Skin of body (tissue), 1 donor: ENCODE measurements at regions not wholly inside any gene's neighbourhood (a gene's known extent, or its start where the extent isn't known, plus 50 kb on each side); places are given as distances from the start of the nearest gene placed in this dataset.

Experiments
- DNase-seq: peaks from one replicate; lab custom pipeline; 2025; lab: John Stamatoyannopoulos, UW

DNA sequence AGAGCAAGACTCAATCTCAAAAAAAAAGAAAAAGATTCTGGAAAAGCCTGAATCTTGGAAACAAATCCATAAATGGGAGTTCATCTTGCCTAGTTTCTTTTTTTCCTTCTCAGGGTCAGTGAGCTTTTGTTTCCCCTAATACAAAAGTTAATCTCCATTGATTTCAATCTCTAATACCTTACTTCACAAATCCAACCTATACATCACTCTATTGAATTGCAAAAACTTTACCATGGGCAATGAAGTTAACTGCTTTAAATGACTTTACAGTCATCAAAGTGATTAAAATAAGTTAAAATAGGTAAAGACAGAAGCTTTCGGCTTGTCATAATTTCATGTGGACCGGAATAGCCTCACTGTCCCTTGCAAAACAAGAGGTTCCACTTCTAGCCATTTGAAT lies 1012.7 kb upstream of the SEL1L start:
- no peak for DNase-seq

DNA sequence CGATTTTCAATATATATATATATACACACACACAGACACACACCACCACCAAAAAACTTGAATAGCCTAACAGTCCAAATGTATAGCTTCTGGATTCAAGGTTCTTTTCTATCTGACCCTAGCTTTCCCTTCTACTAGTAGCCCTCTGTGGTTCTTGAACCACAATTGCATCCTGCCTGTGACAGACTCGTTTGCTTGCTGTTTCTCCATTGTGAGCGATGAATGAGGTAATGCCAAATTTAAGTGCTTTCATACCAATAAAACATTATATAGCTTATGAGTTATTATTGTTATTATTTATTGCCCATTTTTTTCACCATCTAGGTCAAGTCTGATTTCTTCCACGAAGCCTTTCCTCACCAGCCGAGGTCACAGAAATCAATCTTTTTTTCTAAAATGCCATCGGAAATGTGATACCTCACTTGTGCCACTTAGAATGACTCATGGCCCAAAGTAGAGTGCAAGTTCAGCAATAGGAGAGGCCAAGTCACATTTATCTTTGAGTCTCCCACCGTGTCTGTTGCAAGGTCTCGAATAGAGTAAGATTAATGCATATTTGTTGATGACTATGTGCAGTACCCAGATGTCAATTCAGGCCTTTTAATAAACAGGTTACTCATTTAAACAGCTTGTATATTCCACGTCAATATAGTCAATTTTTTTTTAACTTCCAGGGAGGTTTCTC lies 1015.8 kb upstream of the SEL1L start:
- no peak for DNase-seq

DNA sequence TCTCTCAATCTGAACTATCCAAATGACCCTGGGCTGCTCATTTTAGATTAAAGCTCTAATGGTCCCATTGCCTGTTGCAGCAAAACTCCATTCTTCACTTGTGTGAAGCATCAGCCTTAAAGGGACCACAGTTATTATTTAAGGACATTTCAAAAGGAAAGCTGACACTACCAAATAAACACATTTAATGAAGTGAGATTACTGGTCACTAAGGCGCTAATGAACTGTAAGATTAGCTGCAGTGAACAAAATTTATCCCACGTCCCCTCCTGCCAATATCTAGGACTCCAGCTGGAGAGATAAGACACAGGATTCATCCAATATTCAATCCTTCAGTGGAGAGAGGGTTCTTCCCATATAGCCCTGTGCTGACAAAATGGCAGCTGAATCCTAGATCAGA lies 1029.2 kb upstream of the SEL1L start:
- no peak for DNase-seq

DNA sequence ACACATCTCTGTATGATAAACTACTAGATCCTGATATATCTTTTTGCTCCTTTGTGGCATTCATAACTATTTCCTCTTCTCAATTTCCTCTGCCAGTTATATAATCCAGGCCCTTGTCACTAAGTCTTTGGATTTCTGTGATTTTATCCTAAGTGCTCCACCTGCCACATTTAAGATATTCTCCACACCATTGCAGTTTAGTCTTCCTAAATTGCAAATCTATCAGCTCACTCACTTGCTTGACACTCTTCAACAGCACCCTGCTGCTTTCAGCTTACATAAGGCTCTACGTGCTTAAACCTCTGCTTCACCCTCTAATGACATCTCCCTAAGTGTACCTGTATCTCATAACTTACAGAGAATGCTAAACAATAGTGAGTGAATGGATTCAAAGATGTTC lies 1032.2 kb upstream of the SEL1L start:
- DNase-seq: no peak

DNA sequence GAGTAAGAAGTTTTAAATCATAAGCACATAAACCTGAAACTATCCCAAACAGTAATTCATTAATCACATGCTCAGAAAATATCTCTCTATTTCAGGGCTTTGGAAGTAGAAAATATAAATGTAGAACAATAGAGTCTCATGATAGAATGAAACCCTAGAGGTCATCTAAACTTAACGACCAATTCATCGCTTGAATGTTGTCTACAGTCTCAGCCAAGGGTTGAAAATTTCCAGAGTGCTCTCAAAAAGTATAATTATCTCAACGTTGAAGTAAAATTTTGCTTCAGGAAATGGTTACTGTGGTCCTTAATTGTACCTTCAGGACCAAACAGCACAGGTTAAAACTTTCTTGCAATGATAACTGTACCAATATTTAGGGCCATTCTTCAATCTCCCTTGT lies 1053.6 kb upstream of the SEL1L start:
- DNase-seq: no peak

DNA sequence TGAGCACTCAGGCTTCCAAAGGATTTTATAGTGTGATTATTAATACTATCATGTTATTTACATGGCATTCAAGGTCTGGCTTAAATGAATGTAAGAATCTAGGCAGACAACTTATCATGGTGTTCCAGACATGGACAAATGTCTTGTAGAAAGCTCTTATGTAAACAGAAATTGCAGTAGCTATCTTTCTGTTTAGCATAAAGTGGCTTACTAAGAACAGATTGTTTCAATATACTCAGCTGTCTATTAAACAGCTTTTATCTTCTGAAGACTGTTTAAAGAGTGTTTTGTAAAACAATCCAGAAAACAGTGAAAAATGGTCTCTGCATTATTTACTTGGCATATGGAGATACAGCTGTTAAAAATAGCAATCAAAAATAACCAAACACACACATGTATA lies 1061.8 kb upstream of the SEL1L start:
- DNase-seq: no peak

DNA sequence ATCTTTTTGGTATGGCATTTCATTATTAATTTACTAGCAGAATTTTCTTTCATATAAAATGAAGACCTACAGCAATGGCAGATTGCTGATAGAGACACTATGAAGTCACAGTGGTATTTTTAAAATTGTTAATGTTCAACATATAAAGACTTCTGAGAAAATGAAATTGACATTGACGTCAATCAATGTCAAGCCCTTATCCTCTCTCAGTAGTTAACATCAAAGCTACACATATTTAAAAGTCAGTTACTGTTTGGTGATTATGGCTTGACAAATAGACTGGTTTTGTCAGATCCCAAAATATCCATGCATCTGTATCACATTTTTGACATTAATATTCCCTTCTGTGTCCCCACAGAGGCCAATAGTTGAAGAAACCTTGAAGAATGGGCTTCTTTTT lies 1069.1 kb upstream of the SEL1L start:
- no peak for DNase-seq

DNA sequence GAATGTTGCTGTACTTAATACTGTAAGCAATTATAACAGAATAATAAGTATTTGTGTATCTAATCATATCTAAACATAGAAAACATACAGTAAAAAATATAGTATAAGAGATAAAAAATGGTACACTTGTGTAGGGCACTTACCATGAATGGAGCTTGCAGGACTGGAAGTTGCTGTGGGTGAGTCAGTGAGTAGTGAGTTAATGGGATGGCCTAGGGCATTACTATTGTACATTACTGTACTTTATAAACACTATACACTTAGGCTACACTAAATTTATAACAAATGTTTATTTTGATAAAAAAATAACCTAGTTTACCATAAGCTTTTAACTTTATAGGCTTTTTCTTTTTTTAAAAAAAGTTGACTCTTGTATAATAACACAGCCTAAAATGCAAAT lies 1071.2 kb upstream of the SEL1L start:
- no peak for DNase-seq

DNA sequence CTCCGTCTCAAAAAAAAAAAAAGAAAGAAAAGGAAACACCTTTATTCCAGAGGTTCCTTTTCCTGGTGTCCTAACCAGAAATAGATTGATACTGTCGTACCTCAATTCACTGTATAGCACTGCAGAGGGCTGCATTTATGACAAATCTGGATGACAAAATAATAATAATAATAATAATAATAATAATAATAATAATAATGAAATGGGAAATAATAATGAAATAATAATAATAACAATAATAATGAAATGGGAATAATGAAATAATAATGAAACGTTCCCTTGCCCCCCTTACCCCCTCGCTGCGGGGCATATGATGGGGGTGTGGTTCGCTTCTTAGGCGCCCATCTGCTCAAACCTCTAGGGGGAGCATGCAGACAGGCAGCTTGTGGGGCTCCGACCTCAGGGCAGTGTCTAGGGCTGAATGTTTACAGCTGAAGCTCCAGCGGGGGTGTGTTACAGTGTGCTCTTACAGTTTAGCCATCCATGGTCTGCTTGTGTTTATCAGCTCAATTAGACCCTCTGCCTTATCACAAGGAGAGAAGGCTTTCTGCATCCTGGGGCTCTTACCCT lies 1088.3 kb upstream of the SEL1L start:
- DNase-seq: no peak

DNA sequence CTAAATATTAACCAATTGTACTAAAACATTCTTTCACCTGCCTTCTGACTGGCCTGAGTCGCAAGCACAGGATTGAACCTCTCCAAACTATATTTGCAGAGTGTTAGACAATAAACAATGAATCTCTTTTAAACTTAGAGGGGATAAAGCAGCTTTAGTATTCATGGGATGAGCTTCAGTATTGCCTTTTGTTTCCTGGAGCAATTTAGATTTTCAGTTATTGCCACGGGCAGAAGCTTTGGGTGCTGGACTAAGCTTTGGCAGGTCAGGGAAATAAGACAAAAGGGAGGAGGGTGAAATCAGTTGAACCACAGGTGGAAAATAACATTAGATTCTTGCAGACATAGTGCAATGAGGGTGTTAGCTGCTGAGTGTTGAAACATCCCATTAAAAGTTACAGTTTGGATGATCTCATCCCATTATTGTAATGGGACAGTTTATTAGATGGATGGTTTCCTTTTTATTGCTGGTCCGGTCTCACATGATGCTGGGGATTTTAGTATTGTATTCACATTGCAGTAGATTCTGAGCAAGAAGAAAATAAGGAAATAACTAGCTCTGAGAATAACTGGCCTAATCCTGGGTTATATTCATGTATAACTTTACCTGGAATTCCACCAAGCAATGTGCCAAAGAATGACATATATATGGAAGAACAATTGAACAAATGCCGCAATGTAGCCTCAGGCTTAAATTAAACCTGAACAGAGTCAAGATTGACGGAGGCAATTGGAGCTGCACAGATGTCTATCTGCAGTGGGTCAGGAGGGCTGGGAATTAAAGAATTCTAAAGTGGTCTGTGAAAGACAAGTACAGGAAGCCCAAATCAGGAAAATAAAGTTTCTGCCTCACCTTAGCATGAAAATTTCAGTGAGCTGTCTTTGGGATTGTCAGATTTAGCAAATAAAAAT lies 1092.8 kb upstream of the SEL1L start:
- no peak for DNase-seq

DNA sequence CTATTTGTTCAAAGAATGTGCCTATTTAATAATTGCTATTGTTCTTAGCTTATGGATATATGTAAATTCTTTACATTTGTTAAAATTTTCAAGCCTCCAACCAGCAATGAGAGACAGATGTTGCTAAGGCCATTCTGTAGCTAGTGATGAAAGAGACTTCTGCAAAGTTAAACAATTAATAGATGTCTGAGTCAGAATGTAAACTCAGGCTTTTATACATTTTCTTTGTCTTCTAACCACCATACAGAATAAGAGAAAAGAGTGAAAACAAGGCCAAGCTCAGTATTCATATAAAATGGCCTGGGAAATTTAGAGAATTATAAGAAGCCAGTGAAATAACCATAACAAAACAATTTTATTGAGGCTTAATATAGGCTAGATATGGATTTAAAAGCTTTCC lies 1102.3 kb upstream of the SEL1L start:
- no peak for DNase-seq

DNA sequence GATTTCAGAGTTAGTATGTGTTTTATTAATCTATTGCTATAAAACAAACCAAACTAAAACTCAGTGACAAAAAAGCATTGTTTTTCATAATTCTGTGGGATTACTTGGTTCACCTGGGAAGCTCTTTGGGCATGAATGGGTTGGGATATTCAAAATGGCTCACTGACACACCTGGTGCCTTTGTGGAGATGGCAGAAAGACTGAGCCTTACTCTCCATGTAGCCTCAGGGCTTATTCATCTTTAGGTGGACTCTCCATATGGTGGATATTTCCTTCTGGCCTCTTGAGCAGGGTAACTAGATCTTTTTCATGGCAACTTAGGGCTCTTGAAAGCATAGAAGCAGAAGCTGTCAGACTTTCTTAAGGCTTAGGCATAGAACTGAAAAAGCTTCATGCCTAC lies 1102.8 kb upstream of the SEL1L start:
- no peak for DNase-seq

DNA sequence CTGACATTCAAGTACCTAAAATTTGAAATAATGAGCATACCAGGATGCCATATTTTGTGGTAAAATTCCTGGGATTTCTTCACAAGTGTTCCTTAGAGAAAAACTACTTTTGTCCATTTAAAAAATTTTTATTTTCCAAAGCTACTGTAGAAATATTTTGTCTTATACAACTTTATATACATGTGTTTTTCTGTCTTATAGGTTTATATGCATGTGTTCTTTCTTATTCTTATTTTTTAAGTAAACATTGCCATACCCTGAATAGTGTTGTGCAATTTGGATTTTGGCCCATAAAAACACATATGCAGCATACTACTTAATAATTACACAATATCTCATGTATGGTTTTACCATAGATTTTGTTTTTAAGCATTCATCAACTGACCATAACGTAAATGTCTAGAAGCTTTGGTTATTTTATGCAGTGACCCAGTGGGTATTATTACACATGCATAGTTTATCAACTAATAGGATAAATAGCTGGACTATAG lies 1107.4 kb upstream of the SEL1L start:
- no peak for DNase-seq

DNA sequence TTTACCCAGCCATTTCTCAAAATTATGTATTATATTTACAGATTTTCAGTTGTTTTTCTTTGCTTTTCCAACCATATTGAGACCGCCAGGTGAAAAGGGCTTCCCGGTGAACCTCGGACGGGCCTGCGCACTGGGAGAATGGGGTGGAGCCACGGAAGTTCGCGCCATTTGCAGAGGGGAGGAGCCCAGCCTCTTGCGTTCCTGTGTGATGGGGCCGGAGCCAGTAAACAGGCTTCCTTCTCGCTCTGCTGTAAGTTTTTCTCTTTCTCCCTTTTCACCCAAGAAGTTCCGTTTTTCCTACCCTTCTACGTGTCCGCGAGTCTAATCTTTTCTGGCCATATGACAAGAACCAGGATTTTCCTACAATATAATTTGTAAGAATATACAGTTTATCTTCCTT lies 1108.8 kb upstream of the SEL1L start:
- no peak for DNase-seq

DNA sequence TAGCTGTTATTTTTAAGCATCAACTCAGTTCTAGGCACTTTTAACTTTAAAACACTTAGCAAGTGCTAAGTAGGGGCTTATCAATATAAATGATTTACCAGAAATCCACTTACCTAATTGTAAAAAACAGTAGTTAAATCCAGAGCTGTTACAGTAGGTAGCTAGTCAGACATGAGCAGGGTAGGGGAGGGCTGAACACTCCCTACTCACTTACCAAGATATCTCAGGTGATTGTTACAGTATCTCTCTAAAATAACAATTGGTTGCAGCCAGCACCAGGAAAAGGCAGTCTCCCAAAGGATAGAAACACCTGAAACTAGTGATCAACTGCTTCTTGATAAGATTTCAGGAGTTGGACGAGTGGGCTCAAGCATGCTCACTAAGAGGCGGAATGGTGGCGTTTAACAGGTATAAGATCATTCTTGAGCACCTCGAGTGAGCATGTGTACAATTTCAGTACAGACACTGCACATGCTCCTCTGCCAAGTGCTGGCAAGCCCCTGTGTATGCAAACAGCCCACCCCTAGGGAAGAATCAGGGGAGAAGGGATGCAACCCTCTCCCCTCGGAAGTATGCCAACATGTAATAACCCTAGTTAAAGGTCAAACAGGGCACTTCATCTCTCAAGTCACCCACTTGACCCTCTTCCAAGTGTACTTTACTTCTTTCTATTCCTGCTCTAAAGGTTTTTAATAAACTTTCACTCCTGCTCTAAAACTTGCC lies 1113.6 kb upstream of the SEL1L start:
- no peak for DNase-seq

DNA sequence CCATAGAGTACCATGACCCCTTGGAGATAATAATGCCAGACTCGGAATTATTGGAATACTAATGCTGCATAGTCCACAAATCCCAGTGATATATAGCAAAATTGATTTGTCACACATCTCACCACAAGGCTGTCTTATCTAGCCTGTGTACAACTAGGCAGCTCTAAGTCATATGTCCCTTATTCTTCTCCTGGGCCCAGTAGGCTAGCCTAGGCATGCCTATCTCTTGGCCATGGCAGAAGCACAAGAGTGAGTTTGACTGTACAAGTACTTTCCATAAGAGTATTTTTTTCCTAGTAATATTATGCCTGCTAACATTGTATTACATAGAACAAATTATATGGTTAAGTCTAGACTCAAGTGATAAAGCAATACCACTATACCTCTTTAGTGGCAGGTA lies 1122.1 kb upstream of the SEL1L start:
- DNase-seq: no peak

DNA sequence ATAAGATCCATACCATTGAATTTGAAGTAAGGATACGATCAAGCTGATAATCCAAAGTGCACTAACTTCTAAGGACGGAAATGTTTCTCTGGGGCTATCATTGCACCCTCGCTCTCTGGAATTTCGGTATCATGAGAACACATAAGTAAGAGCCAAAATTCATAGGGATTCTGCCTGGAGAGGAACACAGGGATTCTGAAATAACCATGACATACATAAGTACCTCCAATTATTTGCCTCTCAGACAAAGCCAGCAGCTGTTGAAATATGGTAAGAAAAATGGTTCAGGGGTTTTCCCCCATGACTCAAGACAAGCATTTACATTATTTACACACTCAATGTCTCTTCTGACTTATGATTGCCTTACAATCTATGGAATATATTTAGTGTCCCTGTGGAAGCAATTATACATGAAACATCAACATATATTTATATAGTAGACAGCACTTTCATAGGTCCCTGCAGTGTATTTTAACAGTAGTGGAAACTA lies 1123.6 kb upstream of the SEL1L start:
- no peak for DNase-seq

DNA sequence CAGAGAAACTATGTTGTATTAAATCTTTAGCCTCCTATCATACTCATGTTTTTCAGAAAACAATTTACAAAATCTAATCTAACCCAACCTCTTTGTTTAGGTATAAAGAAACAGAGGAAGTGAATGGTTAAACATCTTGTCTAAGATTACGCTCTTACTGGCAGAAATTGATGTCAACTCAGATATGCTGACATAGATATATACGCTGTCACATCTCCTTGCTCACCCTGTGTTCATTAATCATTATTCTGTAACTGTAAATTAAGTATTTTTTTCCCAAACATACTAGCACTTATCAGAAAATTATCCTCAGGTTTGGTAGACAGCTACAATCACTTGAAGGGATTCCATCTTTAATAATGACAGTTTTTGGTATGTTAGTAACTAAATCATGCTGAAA lies 1127.6 kb upstream of the SEL1L start:
- DNase-seq: no peak

DNA sequence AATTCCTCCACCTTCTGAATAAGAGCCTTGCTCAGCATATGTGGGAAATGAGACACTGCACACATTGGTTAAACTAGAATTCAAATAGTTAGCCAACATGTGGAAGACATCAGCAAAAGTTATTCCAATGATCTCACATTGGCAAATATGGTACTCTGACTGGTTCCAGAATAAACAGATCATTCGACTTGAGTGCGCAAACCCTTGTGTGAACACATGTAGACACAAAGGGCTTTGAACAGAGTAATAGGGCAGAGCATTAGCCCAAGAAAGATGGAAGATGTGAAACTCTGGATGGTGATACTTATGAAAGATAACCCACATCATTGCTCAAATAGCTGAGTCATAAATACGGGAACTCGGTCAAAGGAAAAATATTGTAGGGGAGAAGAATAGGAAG lies 1133.4 kb upstream of the SEL1L start:
- DNase-seq: peak; percentile 99

DNA sequence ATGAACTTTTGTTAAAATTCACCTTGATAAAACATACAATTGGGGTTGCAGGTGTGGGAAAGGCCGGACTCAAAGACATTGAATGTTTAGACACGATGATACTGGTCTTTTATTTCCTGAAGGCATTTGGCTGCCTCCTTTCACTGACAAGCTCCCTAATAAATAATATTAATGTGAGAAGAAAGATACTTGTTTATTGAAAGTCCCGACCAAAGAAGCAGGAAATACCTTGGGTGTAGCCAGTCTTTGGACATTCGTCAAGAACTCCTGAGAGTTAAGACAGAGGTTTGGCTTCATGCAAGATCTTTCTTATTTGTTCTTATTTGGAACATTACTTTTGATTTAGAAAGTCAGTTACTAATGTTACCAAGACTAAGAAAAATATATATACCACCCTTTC lies 1133.8 kb upstream of the SEL1L start:
- peak; percentile 35 for DNase-seq

DNA sequence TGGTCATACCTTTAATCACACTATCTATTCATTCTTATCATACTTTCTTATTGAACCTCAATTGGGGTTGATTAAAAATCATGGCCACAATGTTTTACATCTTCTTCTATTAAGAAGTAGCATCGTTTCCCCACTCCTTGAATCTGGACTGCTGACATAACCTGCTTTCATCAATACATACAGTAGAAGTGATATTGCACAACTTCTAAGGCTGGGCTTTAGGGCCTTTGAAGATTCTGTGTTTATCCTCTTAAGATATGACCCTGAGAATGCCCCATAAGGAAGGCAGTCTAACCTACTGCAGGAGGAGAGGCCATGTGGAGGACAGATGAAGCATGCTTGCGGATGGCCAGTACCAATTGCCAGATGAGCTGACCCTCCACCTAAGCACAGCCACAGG lies 1142.8 kb upstream of the SEL1L start:
- DNase-seq: no peak

DNA sequence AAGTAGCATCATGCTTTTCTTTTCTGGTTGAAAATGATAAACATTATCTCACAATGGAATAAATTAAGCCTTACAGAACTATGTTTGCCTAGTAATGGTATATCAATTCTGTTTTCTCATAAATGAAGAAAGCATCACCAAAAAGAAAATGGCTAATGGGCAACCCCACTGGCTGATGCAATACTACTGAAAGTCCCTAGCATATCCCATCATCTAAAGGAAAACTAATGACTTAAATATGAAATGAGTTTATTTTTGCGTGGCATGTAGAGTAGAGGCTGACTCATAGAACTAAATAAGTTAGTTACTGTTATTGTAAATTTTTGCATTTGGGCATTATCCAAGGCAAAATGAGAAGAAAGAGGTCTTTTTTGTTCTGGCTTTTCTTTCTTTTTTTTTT lies 1156.3 kb upstream of the SEL1L start:
- no peak for DNase-seq
